ENCODE measurements at regions not wholly inside any gene's neighbourhood (a gene's known extent, or its start where the extent isn't known, plus 50 kb on each side); places are given as distances from the start of the nearest gene placed in this dataset.
A peak's percentile ranks its signal among the peaks of the same experiment; 100 is the strongest.
"Not testable (repeated sequence)": the region's sequence is repeated elsewhere in the genome, so short reads cannot be mapped to it uniquely, and the experiment has no call there.

GRCh38 chr3:185995352-185995751 is 57.5 kb upstream of the TRA2B start:
- peak; percentile 46 for DNase-seq (ENCODE audit: low read depth)

DNA sequence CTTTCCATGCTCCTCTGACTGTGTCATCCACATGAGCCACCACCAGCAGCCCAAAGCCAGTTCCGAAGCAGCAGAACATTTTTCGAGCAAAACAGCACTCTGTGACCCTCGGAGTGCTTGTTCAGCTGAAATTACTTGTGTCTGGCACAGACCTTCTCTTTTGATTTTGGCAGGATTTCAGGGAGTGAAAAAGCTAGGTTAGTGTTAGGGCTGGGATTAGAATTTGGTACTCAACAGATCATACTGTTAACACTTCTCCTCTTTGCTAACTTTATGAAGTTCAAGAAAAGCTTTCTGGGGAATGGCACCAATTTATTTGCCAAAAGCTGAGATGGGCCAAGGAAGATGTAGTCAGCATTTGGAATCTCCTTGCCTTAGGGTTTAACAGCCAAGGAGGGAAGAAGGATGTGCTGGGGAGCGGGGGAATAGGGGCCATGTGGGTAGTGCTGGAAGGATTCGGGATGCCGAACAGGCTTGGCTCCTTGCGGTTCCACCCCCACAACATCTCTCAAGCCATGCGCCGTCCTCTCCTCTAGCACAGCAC is 55.1 kb upstream of the TRA2B start:
- DNase-seq (ENCODE audit: low read depth): peak; percentile 36

DNA sequence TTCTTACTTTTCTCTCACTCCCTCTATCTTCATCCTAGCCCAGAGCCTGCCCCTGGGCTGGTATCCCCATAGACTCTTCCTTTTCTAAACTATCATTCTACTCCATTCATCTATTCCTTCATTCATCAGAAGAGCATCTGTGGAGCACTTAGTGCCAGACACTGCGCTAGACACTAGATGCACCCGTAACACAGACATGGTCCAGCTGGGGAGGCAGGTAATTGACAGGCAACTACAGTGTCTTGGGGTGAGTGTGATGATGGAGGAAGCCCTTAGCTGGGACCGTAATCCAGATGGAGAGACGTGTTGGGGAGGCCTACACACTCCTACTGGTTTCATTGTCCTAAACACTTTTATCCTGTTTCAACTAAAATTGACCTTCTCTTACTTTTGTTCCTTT is 53.2 kb upstream of the TRA2B start:
- DNase-seq (ENCODE audit: low read depth): not testable (repeated sequence)

GRCh38 chr3:185989511-185989910 is 51.7 kb upstream of the TRA2B start:
- DNase-seq (ENCODE audit: low read depth): no peak

DNA sequence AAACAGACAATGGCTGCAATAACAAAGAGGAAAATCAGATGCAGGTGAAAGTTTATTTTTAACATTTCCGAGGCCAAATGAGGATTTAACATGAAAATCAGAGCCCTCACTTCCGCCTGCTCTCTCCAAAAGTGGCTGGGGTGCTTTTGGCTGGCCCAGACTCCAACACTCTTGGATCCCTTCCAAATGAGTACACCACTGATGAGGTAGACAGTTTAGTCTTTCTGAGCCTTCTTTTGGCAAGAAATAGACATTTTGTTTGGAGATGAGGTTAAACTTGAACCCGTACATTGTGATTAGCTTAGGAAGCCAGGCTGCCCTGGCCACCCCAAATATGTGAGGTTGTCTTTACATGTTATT is 51.0 kb upstream of the TRA2B start:
- no peak for DNase-seq (ENCODE audit: low read depth)

GRCh38 chr3:185988080-185988815 is 50.4 kb upstream of the TRA2B start:
- DNase-seq (ENCODE audit: low read depth): no peak
